Adrenal gland (tissue), 9 donors: ENCODE measurements at regions not wholly inside any gene's neighbourhood (a gene's known extent, or its start where the extent isn't known, plus 50 kb on each side); places are given as distances from the start of the nearest gene placed in this dataset.

ENCODE experiments used
- DNase-seq, 7 donors: peaks; one replicate each; pipeline ENCODE4 v3.0.0-alpha.2; 2019 to 2020
- H3K27ac ChIP-seq, 5 donors: fragments of 200-600 bp; sonication (generic) in 4 of 5; 1 replicate in 3 of 5; 2 replicates in 2 of 5; pipeline versions ENCODE4 v1.5.1 to v1.8.0; 2016 to 2020; ENCODE audit warnings: mild to moderate bottlenecking in 1 of 5
- H3K27me3 ChIP-seq: fragments of 200-600 bp; 2 replicates; pipeline ENCODE4 v1.8.0; 2021
- H3K36me3 ChIP-seq, 2 donors: fragments of 200-600 bp; replicated peaks in 1 of 2; 1 replicate in 1 of 2; 2 replicates in 1 of 2; pipeline versions ENCODE4 v1.5.1 to v1.8.0; 2018 to 2022
- H3K4me1 ChIP-seq, 2 donors: fragments of 200-600 bp; replicated peaks in 1 of 2; 1 replicate in 1 of 2; 2 replicates in 1 of 2; pipeline versions ENCODE4 v1.5.1 to v1.8.0; 2018 to 2021
- H3K4me3 ChIP-seq, 4 donors: fragments of 200-600 bp; sonication (generic) in 3 of 4; one replicate each; pipeline ENCODE4 v1.5.1; 2016 to 2018
- H3K9me3 ChIP-seq, 3 donors: fragments of 200-600 bp; sonication (generic) in 1 of 3; replicated peaks in 1 of 3; 1 replicate in 2 of 3; 2 replicates in 1 of 3; pipeline versions ENCODE4 v1.5.1 to v1.8.0; 2016 to 2021
- POLR2A ChIP-seq, 2 donors: fragments of 450-650 bp; IDR thresholded peaks; one replicate each; pipeline ENCODE4 v1.6.1; 2017; ENCODE audit warnings: antibody characterized with exemption in 2 of 2, mild to moderate bottlenecking in 2 of 2, moderate library complexity in 1 of 2
- WGBS, 4 donors: extraction: QIAGEN DNeasy Blood & Tissue Kit in 2 of 4; methylation state at CpG; one replicate each; pipeline versions ENCODE4 v1.1.5 to v1.1.7; 2013 to 2017; 5-methylcytosine and 5-hydroxymethylcytosine counted together
- intact Hi-C, 2 donors: fragments of 100-400 bp; cut with DNase I; formaldehyde crosslinking; loops; one replicate each; pipeline versions ENCODE4 v1.14.1 to v1.15.0; 2022 to 2023
- TF ChIP-seq, protein P1 (sequence below), 6 experiments: fragments of 450-650 bp in 4 of 6; fragments of 200-600 bp in 2 of 6; sonication (generic) in 1 of 6; IDR thresholded peaks; 1 replicate in 5 of 6; 2 replicates in 1 of 6; pipeline versions ENCODE4 v1.5.1 to v1.8.0; 2016 to 2021; ENCODE audit warnings: antibody characterized with exemption in 6 of 6, mild to moderate bottlenecking in 2 of 6, moderate library complexity in 1 of 6
- donor health status: healthy with polysubstance abuse.
- donor health status: Bipolar disorder and iron deficiency.
- donor health status: DM: yes; HTN: yes; CAD: no.
- donor health status: DM: no; HTN: no; CAD: no.
- donor health status: DM: no; HTN: no; CAD: no.

DNA sequence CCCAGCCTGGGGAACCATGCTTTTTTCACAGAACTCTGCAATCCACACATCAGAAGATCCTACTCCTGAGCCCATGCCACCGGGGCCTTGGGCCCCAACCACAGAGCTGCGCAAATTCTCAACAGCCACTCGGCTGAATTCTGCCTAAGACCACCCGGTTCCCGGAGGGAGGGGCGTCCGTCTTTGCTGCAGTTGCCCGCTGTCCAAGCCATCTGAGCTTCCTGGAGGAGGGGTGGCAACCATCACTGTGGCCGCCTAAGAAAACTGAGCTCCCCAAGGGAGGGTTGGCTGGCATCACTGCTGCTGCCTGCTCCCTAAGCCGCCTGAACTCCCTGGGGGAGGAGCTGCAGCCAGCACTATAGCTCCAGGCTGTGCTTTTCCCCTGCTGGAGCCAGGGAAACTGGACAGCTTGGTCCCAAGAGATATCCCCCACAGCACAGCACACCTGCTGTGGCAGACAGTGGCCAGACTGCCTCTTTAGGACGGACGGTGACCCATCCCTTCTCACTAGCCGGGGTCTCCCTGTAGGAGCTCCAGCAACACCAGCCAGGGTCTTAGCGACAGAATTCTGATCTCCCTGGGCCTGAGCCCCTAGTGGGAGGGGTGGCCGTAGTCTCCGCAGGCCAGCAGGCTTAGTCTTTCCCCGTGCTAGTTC, 1411.6 kb upstream of the CDH2 start:
- no peak for DNase-seq
- Histone ChIP-seq H3K9me3 (no peaks in the 10 kb centered on the region), H3K4me3 (no peak overlapping the region), H3K4me1 (no peaks in the 10 kb centered on the region), H3K27ac (no peak overlapping the region), H3K27me3 (no peaks in the 10 kb centered on the region), H3K36me3 (no peaks in the 10 kb centered on the region)
- 83 to 94% (median 85%) methylated on average over 7 to 17 of the region's 17 CpGs for WGBS, 4 donors
- TF ChIP-seq POLR2A (IDR thresholded peaks at IDR 0.05) = no peak
- TF ChIP-seq, protein P1, sequence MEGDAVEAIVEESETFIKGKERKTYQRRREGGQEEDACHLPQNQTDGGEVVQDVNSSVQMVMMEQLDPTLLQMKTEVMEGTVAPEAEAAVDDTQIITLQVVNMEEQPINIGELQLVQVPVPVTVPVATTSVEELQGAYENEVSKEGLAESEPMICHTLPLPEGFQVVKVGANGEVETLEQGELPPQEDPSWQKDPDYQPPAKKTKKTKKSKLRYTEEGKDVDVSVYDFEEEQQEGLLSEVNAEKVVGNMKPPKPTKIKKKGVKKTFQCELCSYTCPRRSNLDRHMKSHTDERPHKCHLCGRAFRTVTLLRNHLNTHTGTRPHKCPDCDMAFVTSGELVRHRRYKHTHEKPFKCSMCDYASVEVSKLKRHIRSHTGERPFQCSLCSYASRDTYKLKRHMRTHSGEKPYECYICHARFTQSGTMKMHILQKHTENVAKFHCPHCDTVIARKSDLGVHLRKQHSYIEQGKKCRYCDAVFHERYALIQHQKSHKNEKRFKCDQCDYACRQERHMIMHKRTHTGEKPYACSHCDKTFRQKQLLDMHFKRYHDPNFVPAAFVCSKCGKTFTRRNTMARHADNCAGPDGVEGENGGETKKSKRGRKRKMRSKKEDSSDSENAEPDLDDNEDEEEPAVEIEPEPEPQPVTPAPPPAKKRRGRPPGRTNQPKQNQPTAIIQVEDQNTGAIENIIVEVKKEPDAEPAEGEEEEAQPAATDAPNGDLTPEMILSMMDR (IDR thresholded peaks at IDR 0.05) = no peak
- intact Hi-C loops = no loop called here

DNA sequence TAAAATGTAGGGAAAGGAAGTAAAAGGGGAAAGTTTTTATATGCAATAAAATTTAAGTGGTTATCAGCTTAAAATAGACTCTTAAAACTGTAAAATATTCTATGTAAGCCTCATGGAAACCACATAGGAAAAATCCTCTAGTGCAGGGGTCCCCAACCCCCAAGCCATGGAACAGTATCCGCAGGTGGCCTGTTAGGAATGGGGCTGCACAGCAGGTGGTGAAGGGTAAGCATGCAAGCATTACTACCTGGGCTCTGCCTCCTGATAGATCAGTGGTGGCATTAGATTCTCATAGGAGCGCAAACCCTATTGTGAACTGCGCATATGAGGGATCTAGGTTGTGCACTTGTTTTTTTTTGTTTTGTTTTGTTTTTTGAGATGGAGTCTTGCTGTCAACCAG, 1409.3 kb upstream of the CDH2 start:
- Histone ChIP-seq H3K27ac (no peak overlapping the region), H3K9me3 (no peaks in the 10 kb centered on the region), H3K4me1 (no peaks in the 10 kb centered on the region), H3K4me3 (no peak overlapping the region), H3K36me3 (no peaks in the 10 kb centered on the region), H3K27me3 (no peaks in the 10 kb centered on the region)
- WGBS, 4 donors = 89 to 97% (median 91%) methylated on average over 3 of the region's 3 CpGs
- TF ChIP-seq POLR2A (IDR thresholded peaks at IDR 0.05) = no peak
- TF ChIP-seq, protein P1 (IDR thresholded peaks at IDR 0.05) = no peak
- intact Hi-C loops = no loop called here
- no peak for DNase-seq

DNA sequence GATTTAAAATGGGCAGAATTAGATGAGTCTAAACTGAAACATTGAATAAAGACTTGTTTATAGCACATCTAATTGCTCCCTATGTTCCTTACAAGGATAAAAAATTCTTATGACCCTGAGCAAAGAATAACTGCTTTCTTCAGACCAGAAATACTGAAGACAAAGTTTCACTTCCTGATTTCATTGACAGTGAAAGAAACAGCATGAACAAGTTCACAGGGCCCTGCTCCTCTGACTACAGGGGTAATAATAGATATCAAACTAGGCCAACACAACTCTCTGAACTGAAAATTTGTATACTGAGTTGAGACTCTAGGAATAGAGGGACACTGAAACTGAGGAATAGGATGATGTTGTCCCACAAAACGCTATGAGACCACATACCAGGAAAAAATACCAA, 1383.3 kb upstream of the CDH2 start:
- no peaks in the 10 kb centered on the region for H3K36me3 ChIP-seq
- H3K4me3 ChIP-seq = no peak overlapping the region
- no peaks in the 10 kb centered on the region for H3K27me3 ChIP-seq
- no peak for TF ChIP-seq POLR2A (IDR thresholded peaks at IDR 0.05)
- TF ChIP-seq, protein P1 (IDR thresholded peaks at IDR 0.05) = no peak
- no peak for DNase-seq
- no peak overlapping the region for H3K27ac ChIP-seq
- no peaks in the 10 kb centered on the region for H3K9me3 ChIP-seq
- H3K4me1 ChIP-seq = no peaks in the 10 kb centered on the region
- 40 to 50% (median 43%) methylated on average over 1 of the region's 1 CpG for WGBS, 4 donors
- intact Hi-C loops = no loop called here

DNA sequence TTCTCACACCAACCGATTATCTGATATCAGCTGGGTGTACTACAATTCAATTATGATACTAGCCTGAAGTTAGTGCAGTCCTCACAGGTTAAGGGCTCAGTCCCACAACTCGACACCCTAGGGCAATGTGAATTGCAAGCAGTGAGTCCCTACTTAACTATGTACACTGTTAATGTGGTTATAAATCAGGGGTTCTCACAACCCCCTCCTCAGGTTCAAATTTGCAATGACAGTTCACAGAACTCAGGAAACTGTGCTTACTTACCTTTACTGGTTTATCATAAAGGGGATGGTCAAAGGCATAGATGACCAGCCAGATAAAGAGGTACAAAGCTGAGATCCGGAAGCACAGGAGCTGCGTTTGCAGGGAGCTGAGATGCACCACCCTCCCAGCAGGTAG, 1379.1 kb upstream of the CDH2 start:
- WGBS, 4 donors = 66 to 81% (median 68%) methylated on average over 4 of the region's 4 CpGs
- DNase-seq = no peak
- Histone ChIP-seq H3K4me3 (no peak overlapping the region), H3K36me3 (no peaks in the 10 kb centered on the region), H3K9me3 (no peaks in the 10 kb centered on the region), H3K27ac (no peak overlapping the region), H3K27me3 (no peaks in the 10 kb centered on the region), H3K4me1 (no peaks in the 10 kb centered on the region)
- intact Hi-C loops = no loop called here
- TF ChIP-seq, protein P1 (IDR thresholded peaks at IDR 0.05) = no peak
- TF ChIP-seq POLR2A (IDR thresholded peaks at IDR 0.05) = no peak
